Osteoblast (primary cell): ENCODE measurements at regions not wholly inside any gene's neighbourhood (a gene's known extent, or its start where the extent isn't known, plus 50 kb on each side); places are given as distances from the start of the nearest gene placed in this dataset.
"Not testable (repeated sequence)": the region's sequence is repeated elsewhere in the genome, so short reads cannot be mapped to it uniquely, and the experiment has no call there.

Experiments used
- DNase-seq: peaks from one replicate; pipeline ENCODE4 v3.0.0; 2011; ENCODE audit warnings: low spot score, mixed read lengths; ENCODE audit not compliant: insufficient read length; ENCODE audit errors: missing footprints
- H2AFZ ChIP-seq: 2 replicates; pipeline ENCODE4 v1.6.0; 2011; ENCODE audit warnings: mild to moderate bottlenecking, low read length
- H3K27ac ChIP-seq: 2 replicates; pipeline ENCODE4 v1.5.1; 2011; ENCODE audit warnings: mild to moderate bottlenecking, low read depth, low read length, moderate library complexity
- H3K27me3 ChIP-seq: 2 replicates; pipeline ENCODE4 v1.6.0; 2012; ENCODE audit warnings: mild to moderate bottlenecking, control low read depth, inconsistent platforms, low read length, moderate library complexity; ENCODE audit not compliant: insufficient read depth
- H3K36me3 ChIP-seq: 2 replicates; pipeline ENCODE4 v1.5.1; 2011; ENCODE audit warnings: mild to moderate bottlenecking, low read length, control low read depth, moderate library complexity; ENCODE audit not compliant: insufficient read depth
- H3K4me1 ChIP-seq: 2 replicates; pipeline ENCODE4 v1.5.1; 2011; ENCODE audit warnings: mild to moderate bottlenecking, low read length, control low read depth, moderate library complexity; ENCODE audit not compliant: insufficient read depth
- H3K4me2 ChIP-seq: 2 replicates; pipeline ENCODE4 v1.6.0; 2011; ENCODE audit warnings: mild to moderate bottlenecking, low read length; ENCODE audit not compliant: insufficient read depth
- H3K4me3 ChIP-seq: fragments of 200-600 bp; sonication (generic); 3 replicates; pipeline ENCODE4 v1.5.1; 2012; ENCODE audit warnings: mild to moderate bottlenecking, low read length, inconsistent platforms; ENCODE audit not compliant: insufficient read depth
- H3K79me2 ChIP-seq: 2 replicates; pipeline ENCODE4 v1.6.0; 2012; ENCODE audit warnings: mild to moderate bottlenecking, low read length, control low read depth, inconsistent platforms; ENCODE audit not compliant: insufficient read depth
- H3K9me3 ChIP-seq: 2 replicates; pipeline ENCODE4 v1.5.1; 2011; ENCODE audit warnings: low read depth, low read length, control low read depth
- H4K20me1 ChIP-seq: 2 replicates; pipeline ENCODE4 v1.6.0; 2012; ENCODE audit warnings: mild to moderate bottlenecking, low read length, control low read depth; ENCODE audit not compliant: insufficient read depth
- CTCF ChIP-seq: IDR thresholded peaks from 2 replicates; pipeline ENCODE4 v1.5.1; 2011; ENCODE audit warnings: mild to moderate bottlenecking, low read depth, low read length, moderate library complexity; ENCODE audit errors: extremely low read depth

GRCh38 chr3:36635731-36636130 lies 128.6 kb downstream of the DCLK3 start:
- Histone ChIP-seq H2AFZ (no peak overlapping the region), H3K36me3 (no peaks in the 10 kb centered on the region), H3K4me2 (no peak overlapping the region), H3K79me2 (no peaks in the 10 kb centered on the region), H3K4me1 (no peaks in the 10 kb centered on the region), H3K27ac (no peak overlapping the region), H3K4me3 (no peak overlapping the region), H3K9me3 (no peaks in the 10 kb centered on the region), H4K20me1 (no peaks in the 10 kb centered on the region), H3K27me3 (no peaks in the 10 kb centered on the region)
- DNase-seq, result peak; percentile 83
- no peak for TF ChIP-seq CTCF

- not testable (repeated sequence) for H3K36me3 ChIP-seq, H3K4me3 ChIP-seq, H4K20me1 ChIP-seq, H3K4me1 ChIP-seq, H3K4me2 ChIP-seq, DNase-seq, H2AFZ ChIP-seq, H3K27ac ChIP-seq, H3K9me3 ChIP-seq, H3K27me3 ChIP-seq, H3K79me2 ChIP-seq
These were observed 130.5 kb downstream of the DCLK3 start for GRCh38 chr3:36633897-36634296.

GRCh38 chr3:36633060-36633459 lies 131.3 kb downstream of the DCLK3 start:
- DNase-seq, result no peak
- no peak overlapping the region for H3K4me2 ChIP-seq
- H3K27ac ChIP-seq, result no peak overlapping the region
- no peaks in the 10 kb centered on the region for H3K4me1 ChIP-seq
- no peaks in the 10 kb centered on the region for H3K9me3 ChIP-seq
- no peak overlapping the region for H3K4me3 ChIP-seq
- H2AFZ ChIP-seq, result no peak overlapping the region
- H3K36me3 ChIP-seq, result no peaks in the 10 kb centered on the region
- H3K79me2 ChIP-seq, result no peaks in the 10 kb centered on the region
- no peak for TF ChIP-seq CTCF
- no peaks in the 10 kb centered on the region for H4K20me1 ChIP-seq
- H3K27me3 ChIP-seq, result no peaks in the 10 kb centered on the region

GRCh38 chr3:36631549-36631948 lies 132.8 kb downstream of the DCLK3 start:
- TF ChIP-seq CTCF, result no peak
- no peak overlapping the region for H3K4me3 ChIP-seq
- DNase-seq, result no peak
- no peaks in the 10 kb centered on the region for H4K20me1 ChIP-seq
- H3K27ac ChIP-seq, result no peak overlapping the region
- no peaks in the 10 kb centered on the region for H3K9me3 ChIP-seq
- H3K4me2 ChIP-seq, result no peak overlapping the region
- no peak overlapping the region for H2AFZ ChIP-seq
- no peaks in the 10 kb centered on the region for H3K79me2 ChIP-seq
- no peaks in the 10 kb centered on the region for H3K4me1 ChIP-seq
- H3K27me3 ChIP-seq, result no peaks in the 10 kb centered on the region
- no peaks in the 10 kb centered on the region for H3K36me3 ChIP-seq

- no peak overlapping the region for H3K4me2 ChIP-seq
- no peaks in the 10 kb centered on the region for H3K9me3 ChIP-seq
- H3K4me1 ChIP-seq, result no peaks in the 10 kb centered on the region
- H3K79me2 ChIP-seq, result no peaks in the 10 kb centered on the region
- H3K27ac ChIP-seq, result no peak overlapping the region
- H3K4me3 ChIP-seq, result no peak overlapping the region
- H4K20me1 ChIP-seq, result no peaks in the 10 kb centered on the region
- no peak overlapping the region for H2AFZ ChIP-seq
- no peak for DNase-seq
- H3K36me3 ChIP-seq, result no peaks in the 10 kb centered on the region
- no peaks in the 10 kb centered on the region for H3K27me3 ChIP-seq
- TF ChIP-seq CTCF, result no peak
These were observed 148.5 kb downstream of the DCLK3 start for GRCh38 chr3:36615861-36616260.
